ENCODE measurements at regions not wholly inside any gene's neighbourhood (a gene's known extent, or its start where the extent isn't known, plus 50 kb on each side); places are given as distances from the start of the nearest gene placed in this dataset.

- WGBS (ENCODE audit: insufficient coverage, low coverage, low lambda C conversion rate, missing lambda C conversion rate) = 4% methylated on average over 17 of the region's 31 CpGs
- Histone ChIP-seq H3K27me3 (no peaks in the 10 kb centered on the region), H3K36me3 (no peaks in the 10 kb centered on the region), H3K27ac (peak overlapping the region; percentile 79 to 89 (median 87)), H3K9me3 (no peaks in the 10 kb centered on the region), H3K4me3 (peak overlapping the region; percentile 14 to 47 (median 39)), H3K4me1 (peaks cover 0 to 13% (median 6%) of the 10 kb centered on the region in 4 donors)
- ATAC-seq (peak; percentile 89 to 93 (median 92)), DNase-seq (peak; percentile 91 to 96 (median 94))
- TF ChIP-seq POLR2A (IDR thresholded peaks at IDR 0.05) (no peak), CTCF (IDR thresholded peaks at IDR 0.05) (peak; percentile 92 to 98 (median 96))
- intact Hi-C loops (cut with DNase I) = no loop called here
Observed at GRCh38 chr14:89040460-89041256, 216.2 kb downstream of the TTC8 start.

GRCh38 chr14:89041257-89041582, 216.8 kb downstream of the TTC8 start:
- no peaks in the 10 kb centered on the region for H3K27me3 ChIP-seq
- H3K4me3 ChIP-seq = peak overlapping the region; percentile 14 to 47 (median 39)
- peak overlapping the region; percentile 79 to 89 (median 87) for H3K27ac ChIP-seq
- H3K9me3 ChIP-seq = no peaks in the 10 kb centered on the region
- DNase-seq = peak; percentile 60 to 86 (median 78)
- no peaks in the 10 kb centered on the region for H3K36me3 ChIP-seq
- peaks cover 0 to 13% (median 6%) of the 10 kb centered on the region in 4 donors for H3K4me1 ChIP-seq
- intact Hi-C loops (cut with DNase I) = no loop called here
- TF ChIP-seq POLR2A (IDR thresholded peaks at IDR 0.05) (no peak), CTCF (IDR thresholded peaks at IDR 0.05) (peak in 2 of 4 donors; percentile 21)
- WGBS (ENCODE audit: insufficient coverage, low coverage, low lambda C conversion rate, missing lambda C conversion rate) = 6% methylated on average over 8 of the region's 8 CpGs
- peak; percentile 75 to 83 (median 78) for ATAC-seq

GRCh38 chr14:89042021-89042420, 217.6 kb downstream of the TTC8 start:
- TF ChIP-seq CTCF (IDR thresholded peaks at IDR 0.05) (no peak), POLR2A (IDR thresholded peaks at IDR 0.05) (no peak)
- intact Hi-C loops (cut with DNase I) = no loop called here
- Histone ChIP-seq H3K27me3 (no peaks in the 10 kb centered on the region), H3K36me3 (no peaks in the 10 kb centered on the region), H3K4me3 (no peak overlapping the region), H3K9me3 (no peaks in the 10 kb centered on the region), H3K4me1 (peaks cover 0 to 13% (median 6%) of the 10 kb centered on the region in 4 donors), H3K27ac (peak overlapping the region in 2 of 3 donors; percentile 87 to 89)
- no peak for DNase-seq
- ATAC-seq = peak in 1 of 4 donors; percentile 9
- 25% methylated on average over 1 of the region's 1 CpG for WGBS (ENCODE audit: insufficient coverage, low coverage, low lambda C conversion rate, missing lambda C conversion rate)

- Histone ChIP-seq H3K4me3 (no peak overlapping the region), H3K36me3 (no peaks in the 10 kb centered on the region), H3K4me1 (no peaks in the 10 kb centered on the region), H3K9me3 (no peaks in the 10 kb centered on the region), H3K27me3 (no peaks in the 10 kb centered on the region), H3K27ac (no peak overlapping the region)
- TF ChIP-seq CTCF (IDR thresholded peaks at IDR 0.05) = no peak
- TF ChIP-seq POLR2A (IDR thresholded peaks at IDR 0.05) = no peak
- WGBS (ENCODE audit: insufficient coverage, low coverage, low lambda C conversion rate, missing lambda C conversion rate) = 83% methylated on average over 3 of the region's 5 CpGs
- intact Hi-C loops (cut with DNase I) = no loop called here
- DNase-seq (no peak), ATAC-seq (no peak)
Observed at GRCh38 chr14:89053303-89053702, 228.9 kb downstream of the TTC8 start.

All from right lobe of liver (tissue), 6 donors.